GM06990 (cell line): ENCODE measurements at regions not wholly inside any gene's neighbourhood (a gene's known extent, or its start where the extent isn't known, plus 50 kb on each side); places are given as distances from the start of the nearest gene placed in this dataset.

Experiments
- DNase-seq: peaks from one replicate; pipeline ENCODE4 v3.0.0-alpha.2; 2011; ENCODE audit not compliant: insufficient read length; ENCODE audit errors: extremely low read depth
- H3K27me3 ChIP-seq: replicated peaks from 2 replicates; pipeline ENCODE4 v1.6.0; 2011; ENCODE audit warnings: low read length; ENCODE audit not compliant: control insufficient read depth, insufficient read depth
- H3K36me3 ChIP-seq: 2 replicates; pipeline ENCODE4 v1.5.1; 2011; ENCODE audit warnings: low read length; ENCODE audit not compliant: control insufficient read depth, insufficient read depth
- H3K4me3 ChIP-seq: replicated peaks from 2 replicates; pipeline ENCODE4 v1.5.1; 2011; ENCODE audit warnings: low read depth, mild to moderate bottlenecking, control low read depth, low read length
- CTCF ChIP-seq: IDR thresholded peaks from 2 replicates; pipeline ENCODE4 v1.5.1; 2011; ENCODE audit warnings: low read length, control low read depth, mild to moderate bottlenecking, inconsistent platforms; ENCODE audit not compliant: insufficient read depth, poor library complexity, severe bottlenecking

- TF ChIP-seq CTCF, result no peak
- DNase-seq, result no peak
- Histone ChIP-seq H3K27me3 (no peaks in the 10 kb centered on the region), H3K36me3 (no peaks in the 10 kb centered on the region), H3K4me3 (no peak overlapping the region)
These were observed 71.0 kb upstream of the ADAMTS2 start for GRCh38 chr5:179416114-179416822.

GRCh38 chr5:179415291-179416060, 70.2 kb upstream of the ADAMTS2 start:
- no peaks in the 10 kb centered on the region for H3K27me3 ChIP-seq
- no peaks in the 10 kb centered on the region for H3K36me3 ChIP-seq
- no peak for TF ChIP-seq CTCF
- DNase-seq, result no peak
- H3K4me3 ChIP-seq, result no peak overlapping the region

GRCh38 chr5:179414459-179415261, 69.4 kb upstream of the ADAMTS2 start:
- no peak overlapping the region for H3K4me3 ChIP-seq
- no peak for TF ChIP-seq CTCF
- no peaks in the 10 kb centered on the region for H3K36me3 ChIP-seq
- no peaks in the 10 kb centered on the region for H3K27me3 ChIP-seq
- DNase-seq, result no peak

GRCh38 chr5:179413711-179414458, 68.6 kb upstream of the ADAMTS2 start:
- no peak for DNase-seq
- H3K36me3 ChIP-seq, result no peaks in the 10 kb centered on the region
- H3K4me3 ChIP-seq, result no peak overlapping the region
- no peaks in the 10 kb centered on the region for H3K27me3 ChIP-seq
- no peak for TF ChIP-seq CTCF

- Histone ChIP-seq H3K4me3 (no peak overlapping the region), H3K36me3 (no peaks in the 10 kb centered on the region), H3K27me3 (no peaks in the 10 kb centered on the region)
- no peak for DNase-seq
- TF ChIP-seq CTCF, result no peak
These were observed 67.9 kb upstream of the ADAMTS2 start for GRCh38 chr5:179413086-179413690.
